GM19452 (cell line): ENCODE measurements at regions not wholly inside any gene's neighbourhood (a gene's known extent, or its start where the extent isn't known, plus 50 kb on each side); places are given as distances from the start of the nearest gene placed in this dataset.
"Not testable (repeated sequence)": the region's sequence is repeated elsewhere in the genome, so short reads cannot be mapped to it uniquely, and the experiment has no call there.

Experiments used
- ATAC-seq: cut with Tn5 transposase; IDR thresholded peaks from one replicate; pipeline ENCODE4 v1.9.1; 2021; ENCODE audit not compliant: unreplicated experiment

GRCh38 chr7:51847461-51848134, 531.0 kb upstream of the COBL start:
- ATAC-seq: no peak

GRCh38 chr7:51839130-51839529, 522.5 kb upstream of the COBL start:
- ATAC-seq: not testable (repeated sequence)

DNA sequence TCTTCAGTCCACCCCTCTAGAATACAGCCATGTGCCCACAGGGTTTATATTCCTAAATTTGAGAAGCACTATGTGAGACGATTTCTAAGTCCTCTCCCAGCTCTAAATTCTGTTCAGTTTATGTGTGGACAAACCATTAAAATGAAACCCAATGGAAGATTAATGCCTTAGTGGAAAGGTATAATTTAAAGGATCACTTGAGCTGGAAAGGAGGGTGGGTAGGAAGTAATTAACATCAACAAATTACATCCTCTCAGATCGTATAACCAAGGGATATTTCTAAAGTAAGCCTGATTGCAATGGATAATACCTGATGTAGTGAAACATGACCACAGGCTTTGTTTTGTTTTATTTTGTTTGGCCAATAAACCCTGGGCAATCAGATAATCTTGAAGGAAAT, 511.0 kb upstream of the COBL start:
- no peak for ATAC-seq

GRCh38 chr7:51824050-51824449, 507.4 kb upstream of the COBL start:
- ATAC-seq: no peak

DNA sequence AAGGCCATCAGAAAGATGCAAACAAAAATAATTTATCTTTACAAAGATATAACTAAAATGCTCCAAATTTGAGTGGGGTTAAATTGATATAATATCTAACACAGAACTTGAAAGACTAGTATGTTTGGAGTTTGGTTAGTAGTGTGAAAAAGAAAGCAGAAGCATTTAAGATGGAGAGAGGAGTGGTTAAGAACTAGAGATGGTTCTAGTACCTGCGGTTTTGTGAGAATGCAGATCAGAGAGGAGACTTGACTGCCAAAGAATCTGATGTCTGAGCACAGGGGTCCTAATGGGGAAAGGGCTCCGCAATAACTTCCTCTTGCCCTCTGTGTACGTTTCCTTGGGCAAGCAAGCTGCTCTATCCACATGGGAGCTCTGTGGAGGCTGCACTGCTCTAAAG, 506.8 kb upstream of the COBL start:
- no peak for ATAC-seq

GRCh38 chr7:51817694-51818225, 501.2 kb upstream of the COBL start:
- no peak for ATAC-seq

GRCh38 chr7:51805783-51806431, 489.3 kb upstream of the COBL start:
- ATAC-seq: not testable (repeated sequence)

- ATAC-seq: no peak
These were observed 486.1 kb upstream of the COBL start for GRCh38 chr7:51802718-51803117.

GRCh38 chr7:51797371-51797770, 480.8 kb upstream of the COBL start:
- ATAC-seq: no peak

DNA sequence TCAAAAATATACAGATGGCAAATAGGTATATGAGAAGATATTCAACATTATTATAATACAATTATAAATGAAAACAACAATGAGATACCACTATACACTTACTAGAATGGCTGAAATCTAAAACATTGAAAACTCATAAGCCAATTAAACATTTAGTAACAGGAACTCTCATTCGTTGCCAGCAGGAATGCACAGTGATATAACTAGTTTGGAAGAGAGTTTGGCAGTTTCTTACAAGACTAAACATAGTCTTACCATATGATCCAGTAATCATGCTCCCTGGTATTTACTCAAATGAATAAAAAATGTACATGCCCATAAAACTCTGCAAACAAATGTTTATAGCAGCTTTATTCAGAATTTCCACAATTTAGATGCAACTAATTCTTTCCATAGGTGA, 476.2 kb upstream of the COBL start:
- ATAC-seq: no peak

DNA sequence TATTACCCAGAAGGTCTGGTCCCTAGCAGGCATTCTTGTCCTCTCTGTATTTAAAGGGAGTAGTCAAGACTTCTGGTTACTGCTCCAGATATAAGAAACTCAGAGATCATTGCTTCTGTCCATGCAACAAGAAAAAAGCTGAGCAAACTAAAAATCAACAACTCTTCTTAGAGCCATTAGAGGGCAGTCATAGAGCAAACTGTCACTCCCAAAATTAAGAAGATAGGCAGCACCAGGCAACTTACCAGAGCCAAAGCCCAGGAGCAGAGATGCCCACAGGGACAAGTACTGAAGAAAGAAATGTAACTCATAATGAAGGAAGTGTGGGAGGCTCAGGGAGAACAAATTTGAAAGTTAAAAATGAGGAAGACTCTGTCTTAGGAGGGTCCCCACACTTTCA, 472.9 kb upstream of the COBL start:
- no peak for ATAC-seq

GRCh38 chr7:51786284-51786683, 469.7 kb upstream of the COBL start:
- no peak for ATAC-seq

DNA sequence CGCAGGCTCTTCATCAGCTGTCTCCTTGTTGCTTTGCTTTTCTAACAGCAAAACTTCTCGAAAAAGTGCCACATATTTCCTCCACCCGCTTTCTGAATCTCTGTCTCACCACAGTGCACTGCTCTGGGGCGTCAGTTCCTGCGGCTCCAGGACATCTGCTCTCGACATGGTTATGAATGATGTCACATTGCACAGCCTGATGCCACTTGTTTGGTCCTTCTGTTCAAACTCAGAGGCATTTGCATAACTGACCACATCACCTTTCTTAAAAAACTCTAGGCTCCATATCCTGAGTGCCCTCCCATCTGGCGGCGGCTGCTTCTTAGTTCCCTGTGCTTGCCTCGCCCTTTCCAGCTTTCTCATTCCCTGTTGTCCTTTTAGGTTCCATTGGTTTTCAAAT, 469.3 kb upstream of the COBL start:
- no peak for ATAC-seq

- no peak for ATAC-seq
These were observed 468.6 kb upstream of the COBL start for GRCh38 chr7:51785171-51785570.

DNA sequence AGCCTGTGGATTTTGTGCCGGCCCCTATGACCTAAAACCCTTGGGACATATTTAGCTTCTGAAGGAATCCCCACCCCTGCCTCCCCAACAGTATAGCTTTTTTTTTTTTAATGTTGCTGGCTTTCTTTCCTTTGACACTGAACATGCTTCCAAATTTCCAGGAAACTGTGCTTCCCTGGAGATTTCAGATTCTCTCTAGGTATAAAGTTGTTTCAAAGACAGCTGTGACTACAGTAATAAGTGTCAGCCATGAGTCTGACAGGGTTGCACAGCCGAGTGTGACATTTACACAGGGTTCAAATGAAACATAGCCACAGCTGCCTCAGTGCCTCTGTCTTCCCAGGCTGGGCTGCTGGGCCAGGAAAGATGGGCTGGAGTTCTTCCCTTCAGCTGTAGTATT, 466.6 kb upstream of the COBL start:
- no peak for ATAC-seq

DNA sequence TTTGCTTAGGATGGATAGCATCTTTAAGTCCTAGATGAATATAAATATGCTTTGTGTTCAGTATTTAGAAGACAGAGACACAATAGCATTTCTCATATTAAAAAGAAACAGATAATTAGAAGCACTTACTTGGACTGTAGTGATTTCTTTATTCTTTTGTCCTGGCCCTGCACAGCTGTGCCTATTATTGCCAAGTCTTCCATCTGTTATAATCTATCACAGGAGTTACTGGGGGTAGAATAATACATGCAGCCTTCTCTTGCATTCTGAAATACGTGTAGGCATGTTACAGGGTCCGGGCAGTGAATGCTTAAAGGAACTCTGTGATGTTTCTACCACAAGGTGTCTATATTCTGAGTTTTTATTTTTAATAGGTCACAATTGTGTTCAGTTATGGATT, 461.5 kb upstream of the COBL start:
- ATAC-seq: no peak

DNA sequence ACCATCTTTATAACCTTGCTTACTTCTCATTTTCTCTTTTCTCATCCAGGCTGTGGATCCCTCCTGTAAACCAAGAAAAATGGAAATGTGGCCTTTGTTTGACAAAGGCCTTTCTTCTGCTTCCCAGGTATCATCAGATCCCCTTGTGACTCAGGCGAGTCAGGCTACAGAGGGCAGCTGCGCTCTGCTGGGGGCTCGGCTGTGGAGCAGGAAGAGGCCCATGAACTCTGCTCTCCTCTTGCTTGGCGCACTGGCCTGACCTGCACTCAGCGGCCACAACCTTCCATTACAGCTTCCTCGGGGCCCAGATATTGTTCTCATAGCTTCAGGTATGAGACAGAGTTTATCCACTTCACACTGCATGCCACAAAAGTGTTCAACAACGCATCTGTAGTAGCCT, 457.6 kb upstream of the COBL start:
- ATAC-seq: no peak

GRCh38 chr7:51772190-51772589, 455.6 kb upstream of the COBL start:
- ATAC-seq: no peak

- ATAC-seq: no peak
These were observed 448.4 kb upstream of the COBL start for GRCh38 chr7:51764976-51765375.

- ATAC-seq: no peak
These were observed 443.4 kb upstream of the COBL start for GRCh38 chr7:51759985-51760384.

- ATAC-seq: no peak
These were observed 441.4 kb upstream of the COBL start for GRCh38 chr7:51757960-51758359.

- no peak for ATAC-seq
These were observed 416.3 kb upstream of the COBL start for GRCh38 chr7:51732951-51733350.

GRCh38 chr7:51732116-51732515, 415.5 kb upstream of the COBL start:
- ATAC-seq: no peak
